DOHH2 (cell line): ENCODE measurements at regions not wholly inside any gene's neighbourhood (a gene's known extent, or its start where the extent isn't known, plus 50 kb on each side); places are given as distances from the start of the nearest gene placed in this dataset.

Experiments
- H3F3A ChIP-seq: fragments of 200-600 bp; sonication (generic), shearing (Covaris generic); 2 replicates; pipeline ENCODE4 v1.6.0; 2016; ENCODE audit warnings: antibody characterized with exemption, mild to moderate bottlenecking; ENCODE audit not compliant: control insufficient read depth, insufficient read depth
- H3K27ac ChIP-seq: fragments of 200-600 bp; sonication (generic); 2 replicates; pipeline ENCODE4 v1.5.1; 2014; ENCODE audit warnings: low read depth, mild to moderate bottlenecking, low read length, moderate library complexity
- H3K27me3 ChIP-seq: fragments of 200-600 bp; sonication (generic); 2 replicates; pipeline ENCODE4 v1.6.1; 2014; ENCODE audit warnings: mild to moderate bottlenecking, low read length, mixed read lengths; ENCODE audit not compliant: control insufficient read depth
- H3K36me3 ChIP-seq: fragments of 200-600 bp; sonication (generic); 2 replicates; pipeline ENCODE4 v1.6.1; 2014; ENCODE audit warnings: mild to moderate bottlenecking, low read length, moderate library complexity, mixed read lengths; ENCODE audit not compliant: control insufficient read depth
- H3K4me1 ChIP-seq: fragments of 200-600 bp; sonication (generic); 2 replicates; pipeline ENCODE4 v1.6.1; 2014; ENCODE audit warnings: mild to moderate bottlenecking, low read length, mixed read lengths; ENCODE audit not compliant: control insufficient read depth
- H3K4me2 ChIP-seq: fragments of 200-600 bp; sonication (generic); 2 replicates; pipeline ENCODE4 v1.6.0; 2014; ENCODE audit warnings: mild to moderate bottlenecking, low read length, moderate library complexity
- H3K4me3 ChIP-seq: fragments of 200-600 bp; sonication (generic); 2 replicates; pipeline ENCODE4 v1.5.1; 2014; ENCODE audit warnings: mild to moderate bottlenecking, low read length, mixed read lengths
- H3K79me2 ChIP-seq: fragments of 200-600 bp; sonication (generic); 2 replicates; pipeline ENCODE4 v1.6.1; 2014; ENCODE audit warnings: mild to moderate bottlenecking, low read length, mixed read lengths; ENCODE audit not compliant: control insufficient read depth
- H3K9me2 ChIP-seq: fragments of 200-600 bp; sonication (generic); replicated peaks from 2 replicates; pipeline ENCODE4 v1.6.1; 2014; ENCODE audit warnings: mild to moderate bottlenecking, low read length, mixed read lengths; ENCODE audit not compliant: control insufficient read depth
- H3K9me3 ChIP-seq: fragments of 200-600 bp; sonication (generic); 2 replicates; pipeline ENCODE4 v1.6.1; 2014; ENCODE audit warnings: antibody characterized with exemption, low read length, mixed read lengths; ENCODE audit not compliant: control insufficient read depth, insufficient read depth
- H4K20me1 ChIP-seq: fragments of 200-600 bp; sonication (generic); 2 replicates; pipeline ENCODE4 v1.6.0; 2014; ENCODE audit warnings: low read depth, mild to moderate bottlenecking, antibody characterized with exemption, low read length, moderate library complexity; ENCODE audit not compliant: control insufficient read depth, insufficient read depth
- EZH2phosphoT487 ChIP-seq: fragments of 200-600 bp; sonication (generic); IDR thresholded peaks from 2 replicates; pipeline ENCODE4 v1.6.1; 2017; ENCODE audit warnings: borderline replicate concordance, mild to moderate bottlenecking, antibody characterized with exemption, low read length, moderate library complexity, mixed read lengths
- TF ChIP-seq, protein P1 (sequence below): fragments of 200-600 bp; sonication (generic); IDR thresholded peaks from one replicate; pipeline ENCODE4 v1.5.1; 2014; ENCODE audit warnings: antibody characterized with exemption, mild to moderate bottlenecking, low read depth, low read length; ENCODE audit not compliant: poor library complexity, severe bottlenecking

DNA sequence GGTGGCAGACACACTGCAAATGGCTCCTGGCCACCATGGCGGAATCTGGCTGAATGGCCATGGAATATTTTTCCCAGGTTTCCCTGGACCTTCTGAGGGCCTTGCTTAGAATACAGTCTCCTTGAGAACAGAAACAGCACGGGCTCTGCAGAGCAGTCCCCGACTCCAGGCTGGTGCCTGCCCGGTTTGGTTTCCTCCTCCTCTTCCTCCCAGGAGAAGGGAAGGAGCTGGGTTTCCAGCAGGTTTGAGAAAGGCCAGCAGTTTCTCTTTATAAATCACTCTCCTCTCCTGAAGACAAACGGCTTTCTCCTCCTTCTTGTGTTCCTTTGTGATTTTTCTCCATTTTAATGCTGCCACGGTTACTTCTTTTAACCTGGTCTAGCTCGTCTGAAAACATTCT, 106.8 kb upstream of the RFLNA start:
- H3F3A ChIP-seq, result no peaks in the 10 kb centered on the region
- H3K9me2 ChIP-seq, result no peaks in the 10 kb centered on the region
- no peak overlapping the region for H3K27ac ChIP-seq
- no peaks in the 10 kb centered on the region for H3K9me3 ChIP-seq
- no peak overlapping the region for H3K4me2 ChIP-seq
- no peaks in the 10 kb centered on the region for H3K27me3 ChIP-seq
- H3K36me3 ChIP-seq, result no peaks in the 10 kb centered on the region
- TF ChIP-seq, protein P1, sequence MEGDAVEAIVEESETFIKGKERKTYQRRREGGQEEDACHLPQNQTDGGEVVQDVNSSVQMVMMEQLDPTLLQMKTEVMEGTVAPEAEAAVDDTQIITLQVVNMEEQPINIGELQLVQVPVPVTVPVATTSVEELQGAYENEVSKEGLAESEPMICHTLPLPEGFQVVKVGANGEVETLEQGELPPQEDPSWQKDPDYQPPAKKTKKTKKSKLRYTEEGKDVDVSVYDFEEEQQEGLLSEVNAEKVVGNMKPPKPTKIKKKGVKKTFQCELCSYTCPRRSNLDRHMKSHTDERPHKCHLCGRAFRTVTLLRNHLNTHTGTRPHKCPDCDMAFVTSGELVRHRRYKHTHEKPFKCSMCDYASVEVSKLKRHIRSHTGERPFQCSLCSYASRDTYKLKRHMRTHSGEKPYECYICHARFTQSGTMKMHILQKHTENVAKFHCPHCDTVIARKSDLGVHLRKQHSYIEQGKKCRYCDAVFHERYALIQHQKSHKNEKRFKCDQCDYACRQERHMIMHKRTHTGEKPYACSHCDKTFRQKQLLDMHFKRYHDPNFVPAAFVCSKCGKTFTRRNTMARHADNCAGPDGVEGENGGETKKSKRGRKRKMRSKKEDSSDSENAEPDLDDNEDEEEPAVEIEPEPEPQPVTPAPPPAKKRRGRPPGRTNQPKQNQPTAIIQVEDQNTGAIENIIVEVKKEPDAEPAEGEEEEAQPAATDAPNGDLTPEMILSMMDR, result no peak
- no peak for TF ChIP-seq EZH2phosphoT487
- H3K79me2 ChIP-seq, result no peaks in the 10 kb centered on the region
- no peaks in the 10 kb centered on the region for H3K4me1 ChIP-seq
- H3K4me3 ChIP-seq, result no peak overlapping the region
- H4K20me1 ChIP-seq, result no peaks in the 10 kb centered on the region

DNA sequence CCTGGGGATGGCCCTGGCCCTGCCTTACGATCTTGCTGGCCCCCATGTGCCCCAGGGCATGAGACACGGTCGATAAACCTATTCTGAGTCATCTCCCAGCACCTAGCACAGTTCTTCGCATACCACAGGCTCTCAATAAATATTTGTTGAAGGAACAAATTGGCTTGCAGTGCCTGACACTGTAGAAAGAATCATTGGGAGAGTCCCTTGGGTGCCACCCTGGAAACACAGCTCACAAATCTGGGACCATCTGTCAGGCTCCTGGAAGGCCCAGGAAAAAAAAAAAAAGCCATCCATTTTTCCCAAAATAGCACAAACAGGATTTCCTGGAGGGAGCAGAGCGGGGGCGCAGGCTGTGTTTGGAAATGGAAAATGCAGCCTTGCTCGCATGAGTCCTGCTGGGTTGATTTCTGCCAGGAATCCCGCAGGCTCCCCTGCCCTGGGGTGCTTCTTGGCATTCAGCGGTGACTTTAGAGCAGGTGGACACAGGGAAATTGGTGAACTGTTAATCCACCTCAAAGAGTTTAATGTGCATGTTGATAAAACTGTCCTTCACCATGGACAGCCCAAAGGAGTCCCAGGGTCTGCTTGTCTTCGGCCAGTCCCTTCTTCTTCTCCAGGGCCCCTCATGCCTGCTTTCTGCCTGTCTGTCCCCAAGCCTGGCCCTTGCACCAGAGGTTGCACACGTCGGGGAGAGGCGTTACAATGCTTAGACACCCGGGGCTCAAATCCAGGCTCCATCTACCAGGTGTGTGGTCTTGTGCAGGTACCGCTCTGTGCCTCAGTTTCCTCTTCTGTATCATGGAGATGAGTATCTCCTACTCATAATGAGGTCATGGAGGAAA, 106.1 kb upstream of the RFLNA start:
- no peaks in the 10 kb centered on the region for H3K79me2 ChIP-seq
- H3K27me3 ChIP-seq, result no peaks in the 10 kb centered on the region
- no peaks in the 10 kb centered on the region for H3K9me3 ChIP-seq
- TF ChIP-seq, protein P1, result no peak
- no peak for TF ChIP-seq EZH2phosphoT487
- no peak overlapping the region for H3K4me3 ChIP-seq
- no peaks in the 10 kb centered on the region for H3K9me2 ChIP-seq
- H3K4me1 ChIP-seq, result no peaks in the 10 kb centered on the region
- H3K27ac ChIP-seq, result no peak overlapping the region
- H3K4me2 ChIP-seq, result no peak overlapping the region
- H3K36me3 ChIP-seq, result no peaks in the 10 kb centered on the region
- no peaks in the 10 kb centered on the region for H3F3A ChIP-seq
- no peaks in the 10 kb centered on the region for H4K20me1 ChIP-seq

DNA sequence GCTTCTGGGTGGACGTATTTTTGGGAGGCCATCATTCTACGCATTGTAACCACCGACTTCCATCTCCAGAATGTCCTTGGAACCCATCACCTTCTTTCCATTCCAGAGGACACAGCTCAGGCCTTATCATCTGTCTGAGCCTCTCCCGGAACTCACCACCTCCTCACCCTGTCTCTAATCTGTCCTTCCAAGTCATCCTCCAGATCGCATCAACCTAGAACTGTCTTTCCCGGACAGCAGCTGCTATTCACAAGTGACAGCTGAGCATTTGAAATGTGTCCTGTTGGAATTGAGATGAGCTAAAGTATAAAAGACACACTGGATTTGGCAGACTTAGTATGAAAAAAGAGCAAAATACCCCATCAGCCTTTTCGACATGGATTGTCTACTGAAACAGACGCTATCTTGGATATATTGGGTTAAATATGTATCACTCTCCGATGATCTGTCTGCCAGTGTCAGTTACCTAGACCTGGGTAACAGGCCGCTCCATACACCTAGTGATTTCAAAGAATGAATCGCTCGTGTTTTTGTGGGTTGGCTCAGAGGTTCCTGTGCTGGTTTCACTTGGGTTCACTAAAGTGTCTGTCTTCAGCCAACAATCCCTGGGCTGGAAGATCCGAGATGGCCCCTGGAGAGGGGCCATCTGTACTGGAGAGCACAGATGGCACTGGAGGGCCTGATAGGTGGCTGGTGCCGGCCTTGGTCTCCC, 104.4 kb upstream of the RFLNA start:
- Histone ChIP-seq H3K27ac (no peak overlapping the region), H3F3A (no peaks in the 10 kb centered on the region), H3K9me2 (no peaks in the 10 kb centered on the region), H3K4me2 (no peak overlapping the region), H3K27me3 (no peaks in the 10 kb centered on the region), H3K9me3 (no peaks in the 10 kb centered on the region), H3K79me2 (no peaks in the 10 kb centered on the region), H3K4me1 (no peaks in the 10 kb centered on the region), H3K36me3 (no peaks in the 10 kb centered on the region), H3K4me3 (no peak overlapping the region), H4K20me1 (no peaks in the 10 kb centered on the region)
- TF ChIP-seq, protein P1, result no peak
- TF ChIP-seq EZH2phosphoT487, result no peak
